Adipocyte (in vitro differentiated cells): ENCODE measurements at regions not wholly inside any gene's neighbourhood (a gene's known extent, or its start where the extent isn't known, plus 50 kb on each side); places are given as distances from the start of the nearest gene placed in this dataset.

Experiments used
- DNase-seq: peaks from one replicate; pipeline ENCODE4 v3.0.0-alpha.2; 2015; ENCODE audit warnings: low read depth
- H3K27me3 ChIP-seq: replicated peaks from 2 replicates; pipeline ENCODE4 v1.7.0; 2013; ENCODE audit warnings: mild to moderate bottlenecking, low read length, moderate library complexity; ENCODE audit not compliant: control insufficient read depth, insufficient read depth
- H3K36me3 ChIP-seq: 2 replicates; pipeline ENCODE4 v1.7.0; 2013; ENCODE audit warnings: low read length, mild to moderate bottlenecking, moderate library complexity; ENCODE audit not compliant: control insufficient read depth, insufficient read depth, severe bottlenecking
- H3K4me1 ChIP-seq: 2 replicates; pipeline ENCODE4 v1.7.0; 2013; ENCODE audit warnings: mild to moderate bottlenecking, low read length, moderate library complexity; ENCODE audit not compliant: control insufficient read depth, insufficient read depth
- H3K4me3 ChIP-seq: 2 replicates; pipeline ENCODE4 v1.7.0; 2013; ENCODE audit warnings: mild to moderate bottlenecking, low read length, moderate library complexity
- H3K9ac ChIP-seq: 2 replicates; pipeline ENCODE4 v1.7.0; 2013; ENCODE audit warnings: mild to moderate bottlenecking, low read length, moderate library complexity
- H3K9me3 ChIP-seq: 2 replicates; pipeline ENCODE4 v1.7.0; 2013; ENCODE audit warnings: mild to moderate bottlenecking, low read length, moderate library complexity; ENCODE audit not compliant: control insufficient read depth

DNA sequence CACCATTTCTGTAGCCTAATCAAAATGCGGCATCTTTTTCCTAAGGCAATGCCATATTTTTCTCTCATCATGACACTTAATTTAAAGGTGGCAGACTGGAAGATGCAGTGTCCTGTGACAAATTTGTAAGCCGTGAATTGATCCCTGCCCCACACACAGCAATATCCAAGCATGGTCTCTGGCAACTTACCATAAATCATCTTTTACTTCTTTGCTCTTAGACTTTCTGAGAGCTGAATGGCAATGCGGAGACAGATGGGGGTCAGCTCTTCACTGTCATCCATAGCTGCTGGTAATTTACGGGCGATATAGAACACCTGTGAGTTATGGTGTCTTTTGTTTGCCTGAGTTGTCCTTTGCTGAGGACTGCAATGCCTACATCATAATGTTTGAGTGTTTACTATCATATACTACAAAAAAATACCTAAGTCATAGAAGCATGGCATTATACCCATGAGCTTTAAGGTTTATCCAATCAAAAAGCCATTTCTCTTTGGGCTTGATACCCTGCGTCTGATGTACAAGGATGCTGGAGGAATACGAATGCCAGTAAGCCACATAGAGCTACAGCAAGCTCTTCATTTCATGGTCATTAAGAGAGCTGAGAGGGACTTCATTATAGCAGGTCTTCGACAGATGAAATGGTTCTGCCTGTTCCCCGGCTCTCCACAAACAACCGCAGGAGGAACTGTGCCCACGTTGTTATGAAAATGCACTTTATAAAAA, 148.1 kb downstream of the TRIML1 start:
- no peaks in the 10 kb centered on the region for H3K9me3 ChIP-seq

DNA sequence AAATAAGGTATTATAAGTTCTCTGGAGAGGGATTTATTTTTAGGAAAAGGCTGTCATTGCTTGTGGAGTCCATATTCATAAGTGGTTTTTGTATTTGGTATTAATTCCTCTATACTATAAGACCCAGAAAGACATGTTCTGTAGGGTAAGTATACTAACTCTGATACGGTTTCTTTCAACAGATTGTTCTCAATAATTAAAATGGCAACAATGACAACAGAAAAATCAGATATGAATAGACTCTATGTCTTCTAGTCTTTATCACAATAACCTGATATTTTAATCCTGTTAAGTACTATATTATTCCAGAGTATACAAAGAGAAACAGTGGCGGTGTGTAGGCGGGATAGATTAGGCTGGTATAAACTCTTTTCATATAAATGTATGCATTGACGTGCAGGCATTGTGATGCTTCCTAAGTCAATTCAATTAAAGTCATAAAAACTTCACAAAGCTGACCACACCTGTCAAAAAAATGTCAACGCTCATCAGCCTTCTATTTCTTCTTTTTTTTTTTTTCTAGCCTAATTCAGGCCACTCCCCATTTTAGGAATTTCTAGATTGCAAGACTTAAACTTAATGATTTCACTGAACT, 150.4 kb downstream of the TRIML1 start:
- Histone ChIP-seq H3K9ac (no peak overlapping the region), H3K36me3 (no peaks in the 10 kb centered on the region), H3K9me3 (no peaks in the 10 kb centered on the region), H3K4me1 (no peaks in the 10 kb centered on the region), H3K27me3 (no peaks in the 10 kb centered on the region), H3K4me3 (no peak overlapping the region)
- no peak for DNase-seq

More for the DNA sequence above, 148.1 kb downstream of the TRIML1 start:
- H3K4me3 ChIP-seq = no peak overlapping the region
- peaks cover 4% of the 10 kb centered on the region for H3K4me1 ChIP-seq
- H3K9ac ChIP-seq = no peak overlapping the region
- H3K27me3 ChIP-seq = peaks cover 12% of the 10 kb centered on the region
- no peak for DNase-seq
- no peaks in the 10 kb centered on the region for H3K36me3 ChIP-seq

DNA sequence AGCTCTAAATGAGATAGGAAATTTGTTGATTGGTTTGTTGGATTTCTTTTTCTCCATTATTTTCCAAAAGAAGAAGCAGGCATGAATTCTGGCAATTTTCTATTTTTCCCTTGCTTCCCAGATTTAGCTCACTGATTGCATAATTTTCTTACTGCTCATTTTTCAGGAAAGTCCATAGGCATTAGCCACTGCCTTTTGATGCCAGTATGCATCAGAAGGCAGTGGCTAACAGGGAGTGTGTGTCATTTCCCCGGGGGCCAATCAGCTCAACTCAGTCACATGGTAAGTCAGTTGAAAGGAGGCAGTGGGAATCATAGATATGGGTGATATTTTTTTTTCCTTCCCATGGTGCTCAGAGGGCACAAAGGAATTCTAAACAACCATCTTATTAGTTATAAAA, 156.7 kb downstream of the TRIML1 start:
- Histone ChIP-seq H3K4me3 (peak overlapping the region; percentile 21), H3K9me3 (peaks cover 4% of the 10 kb centered on the region), H3K27me3 (no peaks in the 10 kb centered on the region), H3K4me1 (peaks cover 11% of the 10 kb centered on the region), H3K9ac (peak overlapping the region; percentile 29), H3K36me3 (no peaks in the 10 kb centered on the region)
- peak; percentile 37 for DNase-seq

DNA sequence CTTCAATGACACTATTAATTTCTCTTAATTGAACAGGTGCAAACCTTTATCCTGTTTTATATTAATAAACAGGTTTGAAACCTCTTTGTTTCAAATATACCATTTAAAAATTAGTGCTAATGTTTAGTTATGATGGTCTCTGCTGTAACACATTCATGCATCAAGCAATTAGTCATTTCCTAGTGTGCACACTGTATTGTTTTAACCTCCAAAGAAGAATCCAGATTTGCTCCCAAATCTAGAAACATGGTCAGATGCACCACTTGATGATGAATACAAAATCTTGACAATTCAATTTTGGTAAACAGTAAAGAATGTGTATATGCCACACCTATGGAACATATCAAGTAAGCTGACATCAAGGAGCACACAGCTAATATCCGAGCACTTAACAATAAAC, 157.1 kb downstream of the TRIML1 start:
- Histone ChIP-seq H3K4me1 (peaks cover 11% of the 10 kb centered on the region), H3K4me3 (no peak overlapping the region), H3K9ac (no peak overlapping the region), H3K9me3 (peaks cover 5% of the 10 kb centered on the region), H3K36me3 (no peaks in the 10 kb centered on the region), H3K27me3 (no peaks in the 10 kb centered on the region)
- no peak for DNase-seq

DNA sequence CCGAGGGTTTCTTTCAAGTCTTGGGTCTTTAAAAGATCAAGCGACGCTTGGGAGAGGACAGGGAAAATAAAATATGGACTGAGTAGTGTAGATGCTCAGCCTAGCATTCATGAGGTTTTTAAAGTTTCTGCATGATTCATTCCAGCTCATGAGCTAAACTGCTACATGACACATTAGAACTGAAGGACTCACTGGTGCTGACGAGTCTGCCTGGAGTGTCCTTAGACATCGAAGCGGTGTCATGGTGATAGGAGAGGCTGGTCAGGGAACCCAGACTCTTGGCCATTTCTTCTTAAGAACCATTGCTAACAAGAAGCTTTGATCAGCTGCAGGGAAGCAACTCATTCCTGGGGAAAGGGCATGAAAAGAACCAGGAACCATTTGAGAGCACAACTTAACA, 158.6 kb downstream of the TRIML1 start:
- peaks cover 11% of the 10 kb centered on the region for H3K4me1 ChIP-seq
- H3K9me3 ChIP-seq = peaks cover 5% of the 10 kb centered on the region
- no peaks in the 10 kb centered on the region for H3K27me3 ChIP-seq
- no peak overlapping the region for H3K4me3 ChIP-seq
- H3K9ac ChIP-seq = no peak overlapping the region
- DNase-seq = peak; percentile 39
- no peaks in the 10 kb centered on the region for H3K36me3 ChIP-seq

DNA sequence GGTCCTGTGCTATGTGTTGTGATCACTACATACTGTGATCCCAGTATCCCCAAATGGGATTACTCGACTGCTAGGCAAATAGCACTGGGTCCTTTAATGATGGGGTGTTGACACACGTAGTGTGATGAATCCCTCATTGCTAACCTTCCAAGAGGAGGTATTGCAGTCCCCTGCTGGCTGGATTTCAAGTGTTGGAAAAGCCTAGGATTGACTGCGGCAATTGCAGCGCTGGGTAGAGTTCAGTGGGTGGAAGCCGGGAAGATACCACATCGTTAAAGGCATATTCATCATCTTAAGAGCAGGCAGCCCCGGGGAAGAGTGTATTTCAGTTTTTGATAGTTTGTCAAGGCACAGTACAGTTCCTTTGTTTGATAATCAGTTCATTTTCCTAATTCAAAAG, 159.9 kb downstream of the TRIML1 start:
- Histone ChIP-seq H3K9ac (no peak overlapping the region), H3K4me1 (peaks cover 11% of the 10 kb centered on the region), H3K27me3 (no peaks in the 10 kb centered on the region), H3K36me3 (no peaks in the 10 kb centered on the region), H3K9me3 (peaks cover 5% of the 10 kb centered on the region), H3K4me3 (no peak overlapping the region)
- no peak for DNase-seq

DNA sequence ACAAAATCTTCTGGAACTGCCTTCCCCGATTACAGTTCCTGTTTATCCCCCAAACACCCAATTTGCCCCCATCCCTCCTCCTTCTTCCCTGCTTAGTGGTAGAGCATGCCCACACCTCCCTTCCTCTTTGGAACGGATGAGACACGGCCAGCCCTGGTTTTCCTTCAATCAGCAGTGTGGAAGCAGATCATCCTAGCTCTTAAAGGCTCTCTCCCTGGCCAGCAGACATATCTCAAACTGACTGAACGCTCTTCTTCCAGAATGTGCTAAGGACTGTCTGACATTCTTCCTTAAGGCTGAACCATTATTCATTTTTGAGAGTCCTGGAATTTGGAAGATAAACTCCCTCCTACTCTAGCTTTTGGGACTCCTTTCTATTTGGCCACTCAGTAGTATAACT, 161.1 kb downstream of the TRIML1 start:
- Histone ChIP-seq H3K27me3 (no peaks in the 10 kb centered on the region), H3K9ac (no peak overlapping the region), H3K9me3 (peaks cover 5% of the 10 kb centered on the region), H3K4me3 (no peak overlapping the region), H3K4me1 (peaks cover 9% of the 10 kb centered on the region), H3K36me3 (no peaks in the 10 kb centered on the region)
- no peak for DNase-seq

DNA sequence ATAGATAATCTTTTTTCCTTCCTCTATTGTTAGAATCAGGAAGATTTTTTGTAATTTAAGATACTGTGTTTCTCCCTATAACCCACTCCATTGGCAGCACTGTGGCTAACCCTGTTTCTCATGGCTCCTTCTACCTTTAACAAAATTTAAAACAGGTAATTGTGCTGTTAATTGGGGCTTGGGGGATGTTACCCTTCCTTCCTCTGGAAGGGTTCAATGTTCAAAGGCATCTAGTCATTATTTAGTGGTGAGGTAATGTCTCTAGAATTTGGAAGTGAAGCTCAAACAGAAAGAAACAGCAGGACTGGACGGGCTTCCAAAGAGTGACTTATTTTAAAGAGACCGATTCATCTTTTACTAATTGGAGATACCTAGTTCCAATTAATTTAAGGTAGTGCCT, 166.4 kb downstream of the TRIML1 start:
- Histone ChIP-seq H3K4me1 (no peaks in the 10 kb centered on the region), H3K4me3 (no peak overlapping the region), H3K9me3 (peaks cover 3% of the 10 kb centered on the region), H3K36me3 (no peaks in the 10 kb centered on the region), H3K27me3 (no peaks in the 10 kb centered on the region), H3K9ac (no peak overlapping the region)
- no peak for DNase-seq

DNA sequence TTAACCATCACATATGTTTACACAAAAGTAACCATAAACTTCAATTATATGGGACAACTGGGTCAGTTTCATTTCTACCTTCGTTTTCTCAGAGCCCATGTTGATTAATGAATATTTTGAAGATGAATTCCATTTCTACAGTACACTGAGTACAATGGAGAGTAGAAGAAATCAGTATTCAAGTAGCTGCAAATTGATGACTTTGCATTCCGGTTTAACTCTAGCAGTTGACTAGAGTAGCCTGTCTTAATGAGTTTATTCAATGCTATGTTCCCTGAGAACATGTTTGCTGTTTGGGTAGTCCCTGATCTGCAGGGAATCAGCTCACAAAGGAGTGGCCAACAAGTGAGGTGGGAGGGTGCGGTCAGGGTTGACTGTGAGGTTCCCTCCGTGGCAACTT, 168.3 kb downstream of the TRIML1 start:
- Histone ChIP-seq H3K9me3 (no peaks in the 10 kb centered on the region), H3K36me3 (no peaks in the 10 kb centered on the region), H3K4me1 (no peaks in the 10 kb centered on the region), H3K27me3 (no peaks in the 10 kb centered on the region), H3K4me3 (no peak overlapping the region), H3K9ac (no peak overlapping the region)
- no peak for DNase-seq

DNA sequence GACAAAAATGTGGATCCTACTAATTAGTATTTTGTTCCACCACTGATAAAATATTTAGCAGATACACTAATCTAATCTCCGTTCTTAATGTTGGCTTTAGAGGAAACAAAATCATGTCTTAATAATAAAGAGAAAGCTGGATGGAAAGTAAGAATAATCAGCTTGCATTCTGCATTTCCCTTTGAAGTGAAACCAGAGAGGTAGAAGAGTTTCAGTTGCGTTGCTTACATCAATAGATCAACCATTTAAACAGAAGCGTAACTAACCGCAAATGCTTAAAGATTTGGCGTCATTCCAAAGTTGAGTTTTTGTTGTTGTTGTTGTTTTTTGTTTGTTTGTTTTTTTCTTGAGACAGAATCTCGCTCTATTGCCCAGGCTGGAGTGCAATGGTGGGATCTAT, 168.9 kb downstream of the TRIML1 start:
- DNase-seq = no peak
- H3K4me1 ChIP-seq = no peaks in the 10 kb centered on the region
- H3K9ac ChIP-seq = no peak overlapping the region
- no peak overlapping the region for H3K4me3 ChIP-seq
- H3K36me3 ChIP-seq = no peaks in the 10 kb centered on the region
- no peaks in the 10 kb centered on the region for H3K27me3 ChIP-seq
- no peaks in the 10 kb centered on the region for H3K9me3 ChIP-seq

DNA sequence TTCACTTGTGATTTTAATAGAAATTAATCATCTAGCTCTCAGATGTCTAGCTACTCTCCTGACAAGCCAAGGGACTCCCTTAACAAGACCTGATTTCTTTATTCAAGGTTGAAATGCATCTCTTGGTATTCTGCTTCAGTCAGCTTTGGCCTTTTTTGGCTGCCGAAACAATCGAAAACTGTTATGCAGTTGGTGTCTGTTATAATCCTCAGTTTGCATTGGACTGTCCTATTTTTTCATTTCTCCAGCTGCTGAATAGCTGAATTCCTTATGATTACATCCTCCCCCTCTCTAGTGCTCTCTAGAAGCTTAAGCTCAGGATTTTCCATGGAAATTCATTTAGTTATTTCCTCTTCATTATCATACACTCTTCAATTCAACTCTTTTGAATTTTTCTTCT, 177.2 kb downstream of the TRIML1 start:
- Histone ChIP-seq H3K27me3 (no peaks in the 10 kb centered on the region), H3K36me3 (no peaks in the 10 kb centered on the region), H3K4me3 (no peak overlapping the region), H3K9ac (no peak overlapping the region), H3K9me3 (no peaks in the 10 kb centered on the region), H3K4me1 (no peaks in the 10 kb centered on the region)
- DNase-seq = no peak

DNA sequence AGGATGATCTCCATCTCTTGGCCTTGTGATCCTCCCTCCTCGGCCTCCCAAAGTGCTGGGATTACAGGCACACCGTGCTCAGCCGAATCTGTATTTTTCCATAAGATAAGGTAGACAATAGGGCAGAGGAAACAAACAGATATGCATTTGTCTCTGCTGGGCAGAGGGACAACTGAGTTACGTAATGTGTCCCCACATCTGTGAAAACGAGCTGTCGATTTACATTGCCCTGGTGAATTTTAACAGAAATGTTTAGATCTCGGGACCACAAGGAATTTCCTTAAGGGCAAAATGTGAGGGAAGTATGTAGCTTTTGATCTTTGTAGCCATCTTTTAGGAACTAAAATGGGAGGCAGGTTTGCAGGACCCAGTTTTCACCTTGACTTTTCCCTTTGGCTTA, 189.7 kb downstream of the TRIML1 start:
- no peak overlapping the region for H3K9ac ChIP-seq
- H3K9me3 ChIP-seq = no peaks in the 10 kb centered on the region
- H3K4me3 ChIP-seq = no peak overlapping the region
- DNase-seq = no peak
- H3K27me3 ChIP-seq = no peaks in the 10 kb centered on the region
- peaks cover 4% of the 10 kb centered on the region for H3K4me1 ChIP-seq
- no peaks in the 10 kb centered on the region for H3K36me3 ChIP-seq
